C4-2B (cell line): ENCODE measurements at regions not wholly inside any gene's neighbourhood (a gene's known extent, or its start where the extent isn't known, plus 50 kb on each side); places are given as distances from the start of the nearest gene placed in this dataset.

ENCODE experiments used
- ZFX ChIP-seq: fragments of 450-650 bp; IDR thresholded peaks from 2 replicates; pipeline ENCODE4 v1.6.1; 2017
- TF ChIP-seq, protein P1 (sequence below): fragments of 450-650 bp; conservative IDR thresholded peaks from 2 replicates; pipeline ENCODE4 v1.5.1; 2017; ENCODE audit warnings: mild to moderate bottlenecking

GRCh38 chr1:171433451-171433850 lies 51.9 kb upstream of the PRRC2C start:
- TF ChIP-seq, protein P1, sequence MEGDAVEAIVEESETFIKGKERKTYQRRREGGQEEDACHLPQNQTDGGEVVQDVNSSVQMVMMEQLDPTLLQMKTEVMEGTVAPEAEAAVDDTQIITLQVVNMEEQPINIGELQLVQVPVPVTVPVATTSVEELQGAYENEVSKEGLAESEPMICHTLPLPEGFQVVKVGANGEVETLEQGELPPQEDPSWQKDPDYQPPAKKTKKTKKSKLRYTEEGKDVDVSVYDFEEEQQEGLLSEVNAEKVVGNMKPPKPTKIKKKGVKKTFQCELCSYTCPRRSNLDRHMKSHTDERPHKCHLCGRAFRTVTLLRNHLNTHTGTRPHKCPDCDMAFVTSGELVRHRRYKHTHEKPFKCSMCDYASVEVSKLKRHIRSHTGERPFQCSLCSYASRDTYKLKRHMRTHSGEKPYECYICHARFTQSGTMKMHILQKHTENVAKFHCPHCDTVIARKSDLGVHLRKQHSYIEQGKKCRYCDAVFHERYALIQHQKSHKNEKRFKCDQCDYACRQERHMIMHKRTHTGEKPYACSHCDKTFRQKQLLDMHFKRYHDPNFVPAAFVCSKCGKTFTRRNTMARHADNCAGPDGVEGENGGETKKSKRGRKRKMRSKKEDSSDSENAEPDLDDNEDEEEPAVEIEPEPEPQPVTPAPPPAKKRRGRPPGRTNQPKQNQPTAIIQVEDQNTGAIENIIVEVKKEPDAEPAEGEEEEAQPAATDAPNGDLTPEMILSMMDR: no peak
- TF ChIP-seq ZFX: no peak
